ENCODE measurements at regions not wholly inside any gene's neighbourhood (a gene's known extent, or its start where the extent isn't known, plus 50 kb on each side); places are given as distances from the start of the nearest gene placed in this dataset.

- POLR2A ChIA-PET, result no interaction called here
- no peaks in the 10 kb centered on the region for H3K9me3 Mint-ChIP-seq (ENCODE audit: unreplicated experiment)
- H3K27me3 ChIP-seq (replicated peaks; ENCODE audit: control insufficient read depth, insufficient read depth, low read length), result no peaks in the 10 kb centered on the region
- no peak for DNase-seq
- H3K27me3 Mint-ChIP-seq (ENCODE audit: insufficient read depth, unreplicated experiment), result no peaks in the 10 kb centered on the region
- no peak for TF ChIP-seq CTCF (IDR thresholded peaks at IDR 0.05; ENCODE audit: insufficient read depth in 1 of 2, low read depth in 1 of 2, low read length in 1 of 2, severe bottlenecking in 1 of 2, unreplicated experiment in 1 of 2)
- intact Hi-C loops (cut with micrococcal nuclease; ENCODE audit: unreplicated experiment), result no loop called here
- no peak overlapping the region for H3K4me3 Mint-ChIP-seq (ENCODE audit: unreplicated experiment)
- CTCF ChIA-PET, result no interaction called here
- no peaks in the 10 kb centered on the region for H3K4me1 Mint-ChIP-seq (ENCODE audit: low read depth, unreplicated experiment)
- H3K27ac Mint-ChIP-seq (ENCODE audit: unreplicated experiment), result no peak overlapping the region
- H3K4me1 ChIP-seq, result no peaks in the 10 kb centered on the region
- H3K9me3 ChIP-seq, result no peaks in the 10 kb centered on the region
- H3K4me3 ChIP-seq (ENCODE audit: low read depth, low read length), result no peak overlapping the region
- H3K36me3 Mint-ChIP-seq (ENCODE audit: insufficient read depth, unreplicated experiment), result no peaks in the 10 kb centered on the region
- H3K36me3 ChIP-seq (ENCODE audit: control insufficient read depth, insufficient read depth, low read length), result no peaks in the 10 kb centered on the region
- no TSS peak for BruUV-seq (replicated peaks)
Observed at GRCh38 chr3:165455793-165456192, 259.6 kb upstream of the SLITRK3 start.

- no peaks in the 10 kb centered on the region for H3K4me1 Mint-ChIP-seq (ENCODE audit: low read depth, unreplicated experiment)
Observed at GRCh38 chr3:165455360-165455759, 259.2 kb upstream of the SLITRK3 start.

GRCh38 chr3:165451371-165452070, 255.3 kb upstream of the SLITRK3 start:
- Mint-ChIP-seq H3K9me3 (ENCODE audit: unreplicated experiment) (no peaks in the 10 kb centered on the region), H3K36me3 (ENCODE audit: insufficient read depth, unreplicated experiment) (no peaks in the 10 kb centered on the region), H3K4me1 (ENCODE audit: low read depth, unreplicated experiment) (no peaks in the 10 kb centered on the region), H3K4me3 (ENCODE audit: unreplicated experiment) (no peak overlapping the region), H3K27me3 (ENCODE audit: insufficient read depth, unreplicated experiment) (no peaks in the 10 kb centered on the region), H3K27ac (ENCODE audit: unreplicated experiment) (no peak overlapping the region)
- Histone ChIP-seq H3K9me3 (no peaks in the 10 kb centered on the region), H3K4me1 (no peaks in the 10 kb centered on the region), H3K4me3 (ENCODE audit: low read depth, low read length) (no peak overlapping the region), H3K36me3 (ENCODE audit: control insufficient read depth, insufficient read depth, low read length) (no peaks in the 10 kb centered on the region), H3K27me3 (replicated peaks; ENCODE audit: control insufficient read depth, insufficient read depth, low read length) (no peaks in the 10 kb centered on the region)
- ChIA-PET CTCF (no interaction called here), POLR2A (no interaction called here)
- TF ChIP-seq CTCF (IDR thresholded peaks at IDR 0.05; ENCODE audit: insufficient read depth in 1 of 2, low read depth in 1 of 2, low read length in 1 of 2, severe bottlenecking in 1 of 2, unreplicated experiment in 1 of 2), result no peak
- no TSS peak for BruUV-seq (replicated peaks)
- intact Hi-C loops (cut with micrococcal nuclease; ENCODE audit: unreplicated experiment), result no loop called here
- no peak for DNase-seq

More at GRCh38 chr3:165455360-165455759, 259.2 kb upstream of the SLITRK3 start:
- Histone ChIP-seq H3K9me3 (no peaks in the 10 kb centered on the region), H3K27me3 (replicated peaks; ENCODE audit: control insufficient read depth, insufficient read depth, low read length) (no peaks in the 10 kb centered on the region), H3K36me3 (ENCODE audit: control insufficient read depth, insufficient read depth, low read length) (no peaks in the 10 kb centered on the region), H3K4me1 (no peaks in the 10 kb centered on the region), H3K4me3 (ENCODE audit: low read depth, low read length) (no peak overlapping the region)
- Mint-ChIP-seq H3K27me3 (ENCODE audit: insufficient read depth, unreplicated experiment) (no peaks in the 10 kb centered on the region), H3K4me3 (ENCODE audit: unreplicated experiment) (no peak overlapping the region), H3K9me3 (ENCODE audit: unreplicated experiment) (no peaks in the 10 kb centered on the region), H3K27ac (ENCODE audit: unreplicated experiment) (no peak overlapping the region), H3K36me3 (ENCODE audit: insufficient read depth, unreplicated experiment) (no peaks in the 10 kb centered on the region)
- intact Hi-C loops (cut with micrococcal nuclease; ENCODE audit: unreplicated experiment), result no loop called here
- BruUV-seq (replicated peaks), result no TSS peak
- ChIA-PET POLR2A (no interaction called here), CTCF (no interaction called here)
- no peak for DNase-seq
- TF ChIP-seq CTCF (IDR thresholded peaks at IDR 0.05; ENCODE audit: insufficient read depth in 1 of 2, low read depth in 1 of 2, low read length in 1 of 2, severe bottlenecking in 1 of 2, unreplicated experiment in 1 of 2), result no peak
